Psoas muscle (tissue), 7 donors: ENCODE measurements at regions not wholly inside any gene's neighbourhood (a gene's known extent, or its start where the extent isn't known, plus 50 kb on each side); places are given as distances from the start of the nearest gene placed in this dataset.

Experiments used
- ATAC-seq, 4 donors: fragments of 200-7000 bp; cut with Tn5 transposase; one replicate each; pipeline ENCODE4 v1.9.1; 2020; ENCODE audit warnings: moderate library complexity in 3 of 4, mild to moderate bottlenecking in 2 of 4
- DNase-seq, 2 donors: peaks; one replicate each; pipeline ENCODE4 v3.0.0-alpha.2; 2020
- H3K27ac ChIP-seq: fragments of 200-600 bp; one replicate; pipeline ENCODE4 v1.8.0; 2022
- H3K27me3 ChIP-seq, 3 donors: fragments of 200-600 bp in 1 of 3; one replicate each; pipeline versions ENCODE4 v1.6.1 to v1.8.0; 2013 to 2022; ENCODE audit warnings: low read length in 2 of 3, mild to moderate bottlenecking in 2 of 3, moderate library complexity in 1 of 3; ENCODE audit not compliant: insufficient read depth in 3 of 3
- H3K36me3 ChIP-seq, 2 donors: fragments of 200-600 bp in 1 of 2; one replicate each; pipeline versions ENCODE4 v1.6.1 to v1.8.0; 2013 to 2022; ENCODE audit warnings: low read depth in 1 of 2, mild to moderate bottlenecking in 1 of 2, moderate library complexity in 1 of 2; ENCODE audit not compliant: insufficient read depth in 1 of 2
- H3K4me1 ChIP-seq: fragments of 200-600 bp; one replicate; pipeline ENCODE4 v1.8.0; 2022
- H3K4me3 ChIP-seq: fragments of 200-600 bp; one replicate; pipeline ENCODE4 v1.8.0; 2022; ENCODE audit warnings: mild to moderate bottlenecking
- H3K9me3 ChIP-seq: fragments of 200-600 bp; one replicate; pipeline ENCODE4 v1.8.0; 2022
- CTCF ChIP-seq: fragments of 200-600 bp; IDR thresholded peaks from one replicate; pipeline ENCODE4 v1.8.0; 2022; ENCODE audit warnings: antibody characterized with exemption
- WGBS, 3 donors: extraction: QIAGEN DNeasy Blood & Tissue Kit; methylation state at CpG; one replicate each; pipeline versions ENCODE4 v1.1.6 to v1.1.7; 2013; 5-methylcytosine and 5-hydroxymethylcytosine counted together
- intact Hi-C, 2 donors: fragments of 100-400 bp; cut with DNase I; formaldehyde crosslinking; loops; one replicate each; pipeline versions ENCODE4 v1.11.0 to v1.14.2; 2022
- donor health status: healthy with polysubstance abuse.
- donor health status: DM: no; HTN: no; CAD: no; lungs with moderate emphysema.
- donor health status: Bipolar disorder and iron deficiency.
- donor health status: healthy.
- donor health status: DM: yes; HTN: yes; CAD: no.
- donor health status: DM: no; HTN: no; CAD: no.
- donor health status: DM: yes; HTN: yes; CAD: no.

GRCh38 chr7:136324073-136324704 is 347.0 kb upstream of the MTPN start:
- WGBS, 3 donors = 17 to 28% (median 18%) methylated on average over 4 of the region's 4 CpGs
- H3K27me3 ChIP-seq = no peaks in the 10 kb centered on the region
- no peaks in the 10 kb centered on the region for H3K4me1 ChIP-seq
- TF ChIP-seq CTCF = no peak
- intact Hi-C loops = no loop called here
- ATAC-seq (no peak), DNase-seq (no peak)
- H3K36me3 ChIP-seq = no peaks in the 10 kb centered on the region
- no peaks in the 10 kb centered on the region for H3K9me3 ChIP-seq
- no peak overlapping the region for H3K27ac ChIP-seq
- no peak overlapping the region for H3K4me3 ChIP-seq

GRCh38 chr7:136312592-136312991 is 335.4 kb upstream of the MTPN start:
- TF ChIP-seq CTCF = no peak
- 53 to 75% (median 61%) methylated on average over 1 of the region's 1 CpG for WGBS, 3 donors
- Histone ChIP-seq H3K9me3 (peaks cover 17% of the 10 kb centered on the region), H3K4me1 (no peaks in the 10 kb centered on the region), H3K4me3 (no peak overlapping the region), H3K27me3 (no peaks in the 10 kb centered on the region), H3K27ac (no peak overlapping the region), H3K36me3 (no peaks in the 10 kb centered on the region)
- DNase-seq (no peak), ATAC-seq (no peak)
- intact Hi-C loops = no loop called here

DNA sequence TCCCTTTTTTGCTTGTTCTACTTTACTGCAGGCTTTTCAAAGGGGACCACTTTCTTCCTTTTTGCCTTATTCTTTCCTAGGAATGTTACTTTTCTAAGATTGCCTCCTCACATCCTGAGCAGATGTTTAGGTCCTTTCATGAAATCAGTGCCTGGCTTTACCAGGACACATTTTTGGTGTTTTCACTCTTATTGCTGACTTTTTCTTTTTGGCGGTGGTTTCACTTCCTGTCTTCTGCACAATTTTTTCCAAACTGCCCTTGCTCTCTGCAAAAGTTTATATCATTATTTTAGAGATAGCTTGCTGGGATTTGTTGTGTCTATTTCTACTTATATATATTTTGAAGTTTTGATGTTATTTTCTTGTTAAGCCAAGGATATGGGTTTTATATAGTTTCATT is 332.2 kb upstream of the MTPN start:
- H3K4me3 ChIP-seq = no peak overlapping the region
- 68 to 86% (median 78%) methylated on average over 1 of the region's 1 CpG for WGBS, 3 donors
- H3K36me3 ChIP-seq = no peaks in the 10 kb centered on the region
- DNase-seq (no peak), ATAC-seq (no peak)
- no peak for TF ChIP-seq CTCF
- no peaks in the 10 kb centered on the region for H3K27me3 ChIP-seq
- intact Hi-C loops = no loop called here
- no peaks in the 10 kb centered on the region for H3K4me1 ChIP-seq
- no peak overlapping the region for H3K27ac ChIP-seq
- peaks cover 13% of the 10 kb centered on the region for H3K9me3 ChIP-seq

DNA sequence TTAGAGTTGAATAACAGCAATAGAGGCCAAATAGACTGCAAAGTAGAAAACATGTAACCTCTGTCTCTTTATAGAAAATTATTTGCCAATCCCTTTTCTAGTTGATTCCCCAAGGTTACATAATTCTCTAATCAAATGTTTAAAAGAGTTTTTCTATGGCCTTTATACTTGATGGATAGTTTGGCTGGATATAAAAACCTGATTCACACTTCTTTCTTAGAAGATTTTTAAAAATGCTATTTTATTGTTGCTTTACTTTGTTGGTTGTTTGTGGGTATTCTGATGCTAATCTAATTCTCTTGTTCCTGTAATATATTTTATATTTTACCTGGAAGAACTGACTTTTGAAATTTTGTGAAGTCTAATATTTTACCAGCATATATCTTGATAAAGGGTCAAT is 331.1 kb upstream of the MTPN start:
- DNase-seq (no peak), ATAC-seq (no peak)
- no peak overlapping the region for H3K4me3 ChIP-seq
- intact Hi-C loops = no loop called here
- H3K4me1 ChIP-seq = no peaks in the 10 kb centered on the region
- no peaks in the 10 kb centered on the region for H3K27me3 ChIP-seq
- TF ChIP-seq CTCF = no peak
- peaks cover 13% of the 10 kb centered on the region for H3K9me3 ChIP-seq
- H3K27ac ChIP-seq = no peak overlapping the region
- no peaks in the 10 kb centered on the region for H3K36me3 ChIP-seq

DNA sequence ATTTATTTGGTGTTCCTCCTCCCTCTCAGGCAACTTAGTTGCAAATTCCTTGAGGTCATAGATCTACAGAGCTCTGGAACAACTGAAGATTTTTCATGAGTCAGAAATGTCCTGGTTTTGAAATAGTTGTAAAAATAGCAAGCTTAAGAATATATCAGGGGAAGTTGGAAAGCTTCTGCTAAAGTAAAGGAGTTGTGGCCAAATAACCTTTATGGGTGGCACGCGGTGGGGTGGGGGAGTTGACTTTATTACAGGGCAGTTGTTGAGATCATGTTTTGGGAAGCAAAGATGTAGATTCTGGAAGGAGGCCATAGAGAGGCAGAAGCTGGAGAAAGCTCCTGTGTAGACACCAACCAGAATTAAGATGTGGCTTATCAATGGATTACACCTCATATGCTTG is 326.0 kb upstream of the MTPN start:
- no peaks in the 10 kb centered on the region for H3K4me1 ChIP-seq
- DNase-seq (no peak), ATAC-seq (no peak)
- H3K27ac ChIP-seq = no peak overlapping the region
- TF ChIP-seq CTCF = no peak
- H3K4me3 ChIP-seq = no peak overlapping the region
- intact Hi-C loops = no loop called here
- H3K9me3 ChIP-seq = peaks cover 8% of the 10 kb centered on the region
- WGBS, 3 donors = 91 to 97% (median 97%) methylated on average over 2 of the region's 2 CpGs
- H3K36me3 ChIP-seq = no peaks in the 10 kb centered on the region
- H3K27me3 ChIP-seq = no peaks in the 10 kb centered on the region
